Spleen (tissue), 11 donors: ENCODE measurements at regions not wholly inside any gene's neighbourhood (a gene's known extent, or its start where the extent isn't known, plus 50 kb on each side); places are given as distances from the start of the nearest gene placed in this dataset.
"Not testable (repeated sequence)": the region's sequence is repeated elsewhere in the genome, so short reads cannot be mapped to it uniquely, and the experiment has no call there.

Experiments used
- DNase-seq: peaks from one replicate; pipeline ENCODE4 v3.0.0-alpha.2; 2020
- H3K27ac ChIP-seq, 8 donors: fragments of 200-600 bp; sonication (generic) in 7 of 8; 1 replicate in 4 of 8; 2 replicates in 4 of 8; pipeline versions ENCODE4 v1.5.0 to v1.8.0; 2016 to 2021; ENCODE audit warnings: inconsistent platforms in 4 of 8, mild to moderate bottlenecking in 4 of 8, moderate library complexity in 1 of 8
- H3K27me3 ChIP-seq, 7 donors: fragments of 200-600 bp; sonication (generic) in 6 of 7; replicated peaks in 1 of 7; 1 replicate in 4 of 7; 2 replicates in 3 of 7; pipeline versions ENCODE4 v1.5.0 to v1.8.0; 2016 to 2021; ENCODE audit warnings: inconsistent platforms in 3 of 7, mild to moderate bottlenecking in 1 of 7
- H3K36me3 ChIP-seq, 6 donors: fragments of 200-600 bp; sonication (generic) in 5 of 6; 1 replicate in 4 of 6; 2 replicates in 2 of 6; pipeline versions ENCODE4 v1.5.0 to v1.8.0; 2016 to 2021; ENCODE audit warnings: inconsistent platforms in 2 of 6
- H3K4me1 ChIP-seq, 6 donors: fragments of 200-600 bp; sonication (generic) in 5 of 6; 1 replicate in 3 of 6; 2 replicates in 3 of 6; pipeline versions ENCODE4 v1.5.0 to v1.8.0; 2016 to 2021; ENCODE audit warnings: inconsistent platforms in 3 of 6
- H3K4me3 ChIP-seq, 8 donors: fragments of 200-600 bp; sonication (generic) in 7 of 8; 1 replicate in 4 of 8; 2 replicates in 4 of 8; pipeline versions ENCODE4 v1.5.0 to v1.8.0; 2016 to 2021; ENCODE audit warnings: inconsistent platforms in 4 of 8, mild to moderate bottlenecking in 4 of 8, moderate library complexity in 2 of 8
- H3K9me3 ChIP-seq, 8 donors: fragments of 200-600 bp; sonication (generic) in 7 of 8; 1 replicate in 4 of 8; 2 replicates in 4 of 8; pipeline versions ENCODE4 v1.5.0 to v1.8.0; 2016 to 2021; ENCODE audit warnings: inconsistent platforms in 4 of 8
- CTCF ChIP-seq, 11 experiments: fragments of 200-600 bp in 7 of 11; fragments of 450-650 bp in 4 of 11; sonication (generic) in 4 of 11; IDR thresholded peaks in 8 of 11; conservative IDR thresholded peaks in 3 of 11; 1 replicate in 7 of 11; 2 replicates in 4 of 11; pipeline versions ENCODE4 v1.4.0 to v1.8.0; 2016 to 2021; ENCODE audit warnings: antibody characterized with exemption in 11 of 11, inconsistent platforms in 4 of 11, mild to moderate bottlenecking in 1 of 11
- POLR2A ChIP-seq, 3 donors: fragments of 450-650 bp; IDR thresholded peaks; one replicate each; pipeline ENCODE4 v1.5.1; 2017; ENCODE audit warnings: antibody characterized with exemption in 3 of 3, mild to moderate bottlenecking in 1 of 3
- POLR2AphosphoS5 ChIP-seq, 3 donors: sonication (generic); formaldehyde crosslinking; IDR thresholded peaks; one replicate each; pipeline ENCODE4 v1.5.1; 2017; ENCODE audit warnings: antibody characterized with exemption in 3 of 3
- WGBS, 5 donors: extraction: QIAGEN DNeasy Blood & Tissue Kit in 3 of 5; methylation state at CpG; one replicate each; pipeline versions ENCODE4 v1.1.5 to v1.1.7; 2013 to 2018; 5-methylcytosine and 5-hydroxymethylcytosine counted together
- intact Hi-C: fragments of 100-400 bp; cut with DNase I; formaldehyde crosslinking; loops from one replicate; pipeline ENCODE4 v1.15.0; 2023; ENCODE audit warnings: low total_unique reads
- donor health status: healthy with polysubstance abuse.
- donor health status: DM: no; HTN: no; CAD: no; lungs with moderate emphysema.
- donor health status: DM: no; HTN: no; CAD: no.
- donor health status: Bipolar disorder and iron deficiency.
- donor health status: healthy.
- donor health status: DM: no; HTN: no; CAD: no.
- donor health status: DM: yes; HTN: yes; CAD: no.

DNA sequence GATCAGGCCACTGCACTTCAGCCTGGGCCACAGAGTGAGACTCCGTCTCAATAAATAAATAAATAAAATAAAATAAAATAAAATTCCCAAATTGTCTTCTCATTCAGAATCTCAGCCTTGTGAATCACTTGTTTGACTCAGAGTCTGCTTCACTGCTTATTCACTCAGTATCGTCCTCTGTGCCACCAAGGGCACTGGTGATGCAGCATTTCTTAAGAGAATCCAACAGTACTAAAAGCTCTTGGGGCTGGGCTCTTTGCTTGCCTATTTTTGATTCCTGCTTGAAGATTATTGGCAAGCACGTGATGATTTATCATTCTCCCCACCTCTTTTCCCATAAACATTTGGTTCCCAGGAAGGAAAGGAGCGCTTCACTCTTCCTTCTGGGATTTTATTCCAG lies 54.8 kb upstream of the HMGB1 start:
- Histone ChIP-seq H3K27me3 (no peaks in the 10 kb centered on the region), H3K9me3 (no peaks in the 10 kb centered on the region), H3K36me3 (no peaks in the 10 kb centered on the region), H3K4me1 (no peaks in the 10 kb centered on the region), H3K27ac (no peak overlapping the region), H3K4me3 (no peak overlapping the region)
- 88 to 94% (median 92%) methylated on average over 4 of the region's 4 CpGs for whole genome bisulfite sequencing, 5 donors
- TF ChIP-seq POLR2AphosphoS5 (IDR thresholded peaks at IDR 0.05): no peak
- TF ChIP-seq CTCF (IDR thresholded peaks at IDR 0.05 in 8 of 11, conservative IDR thresholded peaks at IDR 0.05 in 3 of 11): no peak
- no peak for TF ChIP-seq POLR2A (IDR thresholded peaks at IDR 0.05)
- intact Hi-C loops: no loop called here
- DNase-seq: no peak

DNA sequence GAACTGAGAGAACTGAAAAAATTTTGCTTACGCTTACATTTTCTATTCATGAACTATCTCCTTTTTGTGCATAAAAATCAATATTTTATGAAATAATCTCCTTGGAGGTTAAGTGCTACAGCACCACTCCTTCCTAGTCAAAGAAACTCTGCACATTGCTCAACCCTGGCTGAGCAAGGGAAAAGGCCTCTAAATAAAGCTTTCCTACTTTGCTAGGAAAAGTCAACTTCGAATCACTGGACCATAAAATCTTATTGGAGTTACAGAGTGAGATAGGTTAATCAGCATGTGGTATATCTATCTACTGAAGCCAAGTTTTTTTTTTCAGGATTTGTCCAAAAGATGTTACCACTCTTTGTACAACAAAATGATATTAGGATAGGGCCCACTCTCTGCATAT lies 57.5 kb upstream of the HMGB1 start:
- H3K27ac ChIP-seq: no peak overlapping the region
- H3K36me3 ChIP-seq: no peaks in the 10 kb centered on the region
- H3K27me3 ChIP-seq: no peaks in the 10 kb centered on the region
- no peak for DNase-seq
- intact Hi-C loops: no loop called here
- no peaks in the 10 kb centered on the region for H3K9me3 ChIP-seq
- TF ChIP-seq POLR2AphosphoS5 (IDR thresholded peaks at IDR 0.05) (no peak), CTCF (IDR thresholded peaks at IDR 0.05 in 8 of 11, conservative IDR thresholded peaks at IDR 0.05 in 3 of 11) (no peak), POLR2A (IDR thresholded peaks at IDR 0.05) (no peak)
- no peaks in the 10 kb centered on the region for H3K4me1 ChIP-seq
- 64 to 96% (median 70%) methylated on average over 2 of the region's 2 CpGs for WGBS, 5 donors
- no peak overlapping the region for H3K4me3 ChIP-seq

DNA sequence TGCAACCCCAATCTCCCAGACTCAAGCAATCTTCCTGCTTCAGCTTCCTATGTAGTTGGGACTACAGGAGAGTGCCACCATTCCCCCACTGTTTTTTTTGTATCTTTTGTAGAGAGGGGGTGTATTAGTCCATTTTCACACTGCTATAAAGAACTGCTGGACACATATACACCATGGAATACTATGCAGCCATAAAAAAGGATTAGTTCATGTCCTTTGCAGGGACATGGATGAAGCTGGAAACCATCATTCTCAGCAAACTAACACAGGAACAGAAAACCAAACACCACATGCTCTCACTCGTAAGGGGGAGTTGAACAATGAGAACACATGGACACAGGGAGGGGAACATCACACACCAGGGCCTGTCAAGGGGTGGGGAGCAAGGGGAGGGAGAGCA lies 58.1 kb upstream of the HMGB1 start:
- H3K27me3 ChIP-seq, H3K4me1 ChIP-seq, intact Hi-C loops, H3K36me3 ChIP-seq, H3K9me3 ChIP-seq, H3K27ac ChIP-seq, DNase-seq, H3K4me3 ChIP-seq: not testable (repeated sequence)
- WGBS, 5 donors: 80 to 100% (median 92%) methylated on average over 1 of the region's 1 CpG

DNA sequence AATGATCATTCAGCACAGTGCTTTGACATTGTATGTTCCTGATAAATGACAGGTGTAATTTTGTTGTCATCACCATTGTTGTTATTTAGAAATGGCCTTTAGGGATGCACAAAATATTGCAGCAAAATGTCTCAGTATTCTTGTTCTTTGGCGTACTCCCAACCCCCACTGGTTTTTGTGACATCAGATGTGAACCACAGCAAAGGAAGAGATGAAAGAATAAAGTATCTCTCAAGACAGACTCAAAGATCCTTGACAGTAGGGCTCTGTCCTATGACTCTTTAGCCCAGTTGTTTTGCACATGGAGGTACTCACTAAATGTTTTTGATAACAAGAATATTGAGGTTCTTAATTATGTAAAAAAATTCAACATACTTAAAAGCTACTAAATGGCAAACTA lies 59.5 kb upstream of the HMGB1 start:
- H3K4me3 ChIP-seq, H3K4me1 ChIP-seq, H3K36me3 ChIP-seq, intact Hi-C loops, H3K9me3 ChIP-seq, DNase-seq, H3K27ac ChIP-seq, H3K27me3 ChIP-seq: not testable (repeated sequence)
- WGBS, 5 donors: 0 to 45% (median 3%) methylated on average over 1 of the region's 1 CpG

GRCh38 chr13:30526612-30527495 lies 61.1 kb upstream of the HMGB1 start:
- Histone ChIP-seq H3K27ac (no peak overlapping the region), H3K27me3 (no peaks in the 10 kb centered on the region), H3K36me3 (no peaks in the 10 kb centered on the region), H3K4me1 (no peaks in the 10 kb centered on the region), H3K4me3 (no peak overlapping the region), H3K9me3 (no peaks in the 10 kb centered on the region)
- no peak for TF ChIP-seq POLR2AphosphoS5 (IDR thresholded peaks at IDR 0.05)
- no peak for TF ChIP-seq CTCF (IDR thresholded peaks at IDR 0.05 in 8 of 11, conservative IDR thresholded peaks at IDR 0.05 in 3 of 11)
- TF ChIP-seq POLR2A (IDR thresholded peaks at IDR 0.05): no peak
- intact Hi-C loops: no loop called here
- 78 to 86% (median 82%) methylated on average over 18 to 21 of the region's 21 CpGs for WGBS, 5 donors
- DNase-seq: no peak
